ENCODE measurements at regions not wholly inside any gene's neighbourhood (a gene's known extent, or its start where the extent isn't known, plus 50 kb on each side); places are given as distances from the start of the nearest gene placed in this dataset.

GRCh38 chr2:6556755-6557154 lies 309.0 kb downstream of the CMPK2 start:
- no peak for DNase-seq

GRCh38 chr2:6557737-6558136 lies 308.0 kb downstream of the CMPK2 start:
- DNase-seq, result no peak

- no peak for DNase-seq
Measured at GRCh38 chr2:6562771-6563170, 302.9 kb downstream of the CMPK2 start.

- no peak for DNase-seq
Measured at GRCh38 chr2:6564326-6564725, 301.4 kb downstream of the CMPK2 start.

- DNase-seq, result no peak
Measured at GRCh38 chr2:6574121-6574520, 291.6 kb downstream of the CMPK2 start.

- no peak for DNase-seq
Measured at GRCh38 chr2:6576302-6576701, 289.4 kb downstream of the CMPK2 start.

GRCh38 chr2:6577960-6578359 lies 287.7 kb downstream of the CMPK2 start:
- no peak for DNase-seq

GRCh38 chr2:6578416-6578815 lies 287.3 kb downstream of the CMPK2 start:
- no peak for DNase-seq

GRCh38 chr2:6579281-6579680 lies 286.4 kb downstream of the CMPK2 start:
- DNase-seq, result no peak

GRCh38 chr2:6580982-6581381 lies 284.7 kb downstream of the CMPK2 start:
- no peak for DNase-seq

GRCh38 chr2:6589150-6589549 lies 276.6 kb downstream of the CMPK2 start:
- DNase-seq, result no peak

- no peak for DNase-seq
Measured at GRCh38 chr2:6590442-6590841, 275.3 kb downstream of the CMPK2 start.

GRCh38 chr2:6602471-6602870 lies 263.2 kb downstream of the CMPK2 start:
- no peak for DNase-seq

GRCh38 chr2:6605836-6606505 lies 259.7 kb downstream of the CMPK2 start:
- DNase-seq, result no peak

GRCh38 chr2:6617794-6618193 lies 247.9 kb downstream of the CMPK2 start:
- no peak for DNase-seq

GRCh38 chr2:6618201-6618600 lies 247.5 kb downstream of the CMPK2 start:
- DNase-seq, result no peak

GRCh38 chr2:6623746-6624145 lies 242.0 kb downstream of the CMPK2 start:
- DNase-seq, result no peak

- no peak for DNase-seq
Measured at GRCh38 chr2:6626401-6627012, 239.2 kb downstream of the CMPK2 start.

- DNase-seq, result no peak
Measured at GRCh38 chr2:6627316-6627715, 238.4 kb downstream of the CMPK2 start.

GRCh38 chr2:6630209-6630608 lies 235.5 kb downstream of the CMPK2 start:
- no peak for DNase-seq

GRCh38 chr2:6635296-6635695 lies 230.4 kb downstream of the CMPK2 start:
- no peak for DNase-seq

- no peak for DNase-seq
Measured at GRCh38 chr2:6637330-6637729, 228.4 kb downstream of the CMPK2 start.

- DNase-seq, result no peak
Measured at GRCh38 chr2:6639929-6640620, 225.6 kb downstream of the CMPK2 start.

GRCh38 chr2:6640621-6641015 lies 225.1 kb downstream of the CMPK2 start:
- DNase-seq, result no peak
